Astrocyte of the spinal cord (primary cell): ENCODE measurements at regions not wholly inside any gene's neighbourhood (a gene's known extent, or its start where the extent isn't known, plus 50 kb on each side); places are given as distances from the start of the nearest gene placed in this dataset.

Experiments used
- DNase-seq: peaks from one replicate; pipeline ENCODE4 v3.0.0; 2011; ENCODE audit warnings: low read depth, low spot score
- H3K4me3 ChIP-seq: 2 replicates; pipeline ENCODE4 v1.5.1; 2011; ENCODE audit warnings: low read depth, mild to moderate bottlenecking, low read length, moderate library complexity
- CTCF ChIP-seq: IDR thresholded peaks from 2 replicates; pipeline ENCODE4 v1.5.1; 2012; ENCODE audit warnings: low read depth, mild to moderate bottlenecking, low read length, inconsistent platforms
- in situ Hi-C: cut with HindIII; loops from 2 replicates; pipeline ENCODE4 v1.10.0; 2017; ENCODE audit warnings: low sequenced_read_pairs

GRCh38 chr15:77821188-77821958 lies 188.7 kb upstream of the LINGO1 start:
- in situ Hi-C loops: no loop called here
- peak; percentile 50 for DNase-seq
- H3K4me3 ChIP-seq: no peak overlapping the region
- TF ChIP-seq CTCF: peak; percentile 94

GRCh38 chr15:77819851-77820728 lies 187.4 kb upstream of the LINGO1 start:
- peak; percentile 27 for TF ChIP-seq CTCF
- H3K4me3 ChIP-seq: no peak overlapping the region
- DNase-seq: no peak
- in situ Hi-C loops: no loop called here

GRCh38 chr15:77819048-77819850 lies 186.5 kb upstream of the LINGO1 start:
- TF ChIP-seq CTCF: no peak
- DNase-seq: no peak
- no peak overlapping the region for H3K4me3 ChIP-seq
- in situ Hi-C loops: no loop called here

GRCh38 chr15:77818484-77819047 lies 185.9 kb upstream of the LINGO1 start:
- in situ Hi-C loops: no loop called here

GRCh38 chr15:77817434-77817833 lies 184.7 kb upstream of the LINGO1 start:
- TF ChIP-seq CTCF: no peak
- in situ Hi-C loops: no loop called here
- H3K4me3 ChIP-seq: no peak overlapping the region
- no peak for DNase-seq

More at GRCh38 chr15:77818484-77819047, 185.9 kb upstream of the LINGO1 start:
- no peak for TF ChIP-seq CTCF
- no peak for DNase-seq
- no peak overlapping the region for H3K4me3 ChIP-seq

- H3K4me3 ChIP-seq: no peak overlapping the region
- no peak for TF ChIP-seq CTCF
- DNase-seq: no peak
- in situ Hi-C loops: no loop called here
These were observed 184.3 kb upstream of the LINGO1 start for GRCh38 chr15:77816983-77817382.
